VCaP (cell line): ENCODE measurements at regions not wholly inside any gene's neighbourhood (a gene's known extent, or its start where the extent isn't known, plus 50 kb on each side); places are given as distances from the start of the nearest gene placed in this dataset.

Source experiments
- H3K27ac ChIP-seq: fragments of 450-650 bp; 2 replicates; pipeline ENCODE4 v1.5.1; 2017
- CTCF ChIP-seq: fragments of 450-650 bp; conservative IDR thresholded peaks from 2 replicates; pipeline ENCODE4 v1.5.1; 2017; ENCODE audit warnings: mild to moderate bottlenecking, moderate library complexity

GRCh38 chr3:117603097-117603496 lies 893.5 kb downstream of the TUSC7 start:
- no peak overlapping the region for H3K27ac ChIP-seq
- TF ChIP-seq CTCF, result no peak

GRCh38 chr3:117606866-117607265 lies 897.3 kb downstream of the TUSC7 start:
- no peak for TF ChIP-seq CTCF
- no peak overlapping the region for H3K27ac ChIP-seq

GRCh38 chr3:117609330-117609729 lies 899.8 kb downstream of the TUSC7 start:
- TF ChIP-seq CTCF, result no peak

GRCh38 chr3:117610156-117610555 lies 900.6 kb downstream of the TUSC7 start:
- peak; percentile 47 for TF ChIP-seq CTCF

More at GRCh38 chr3:117609330-117609729, 899.8 kb downstream of the TUSC7 start:
- H3K27ac ChIP-seq, result peak overlapping the region; percentile 65

GRCh38 chr3:117611211-117611610 lies 901.6 kb downstream of the TUSC7 start:
- H3K27ac ChIP-seq, result peak overlapping the region; percentile 65
- TF ChIP-seq CTCF, result no peak

More at GRCh38 chr3:117610156-117610555, 900.6 kb downstream of the TUSC7 start:
- H3K27ac ChIP-seq, result peak overlapping the region; percentile 65

- peak; percentile 26; the same call in 1 of the 2 replicates for TF ChIP-seq CTCF
- H3K27ac ChIP-seq, result no peak overlapping the region
Measured at GRCh38 chr3:117616227-117616626, 906.6 kb downstream of the TUSC7 start.

GRCh38 chr3:117617906-117618305 lies 908.3 kb downstream of the TUSC7 start:
- TF ChIP-seq CTCF, result no peak
- H3K27ac ChIP-seq, result no peak overlapping the region

- H3K27ac ChIP-seq, result no peak overlapping the region
- no peak for TF ChIP-seq CTCF
Measured at GRCh38 chr3:117618462-117618861, 908.9 kb downstream of the TUSC7 start.
